HepG2 (cell line): ENCODE measurements at regions not wholly inside any gene's neighbourhood (a gene's known extent, or its start where the extent isn't known, plus 50 kb on each side); places are given as distances from the start of the nearest gene placed in this dataset.

Experiments
- CBFB ChIP-seq: sonication (generic); formaldehyde crosslinking; IDR thresholded peaks from 2 replicates; pipeline ENCODE4 v1.4.0; 2020; ENCODE audit warnings: missing genetic modification reagents
- FOXA1 ChIP-seq, 2 experiments: fragments of 450-650 bp in 1 of 2; sonication (generic) in 1 of 2; formaldehyde crosslinking in 1 of 2; IDR thresholded peaks; 2 replicates each; pipeline versions ENCODE4 v1.4.0 to v1.6.1; 2016 to 2020; ENCODE audit warnings: missing genetic modification reagents in 1 of 2
- LCORL ChIP-seq, 2 experiments: fragments of 450-650 bp in 1 of 2; sonication (generic) in 1 of 2; formaldehyde crosslinking in 1 of 2; IDR thresholded peaks; 2 replicates each; pipeline versions ENCODE4 v1.5.0 to v1.6.1; 2017 to 2020; ENCODE audit warnings: antibody characterized with exemption in 1 of 2, missing genetic modification reagents in 1 of 2
- PAF1 ChIP-seq: IDR thresholded peaks from 2 replicates; pipeline ENCODE4 v1.6.1; 2016; ENCODE audit warnings: missing genetic modification reagents, missing compliant biosample characterization
- PTBP1 ChIP-seq: fragments of 200-400 bp; formaldehyde crosslinking; IDR thresholded peaks from 2 replicates; pipeline ENCODE4 v1.6.1; 2018; ENCODE audit warnings: low read length, low read depth; ENCODE audit not compliant: poor library complexity, severe bottlenecking
- RFX3 ChIP-seq: IDR thresholded peaks from 2 replicates; pipeline ENCODE4 v1.6.1; 2016; ENCODE audit warnings: missing biosample characterization, missing genetic modification reagents
- SIN3B ChIP-seq: fragments of 150-350 bp; IDR thresholded peaks from 2 replicates; pipeline ENCODE4 v1.6.1; 2014; ENCODE audit warnings: low read length
- ZNF34 ChIP-seq: sonication (generic); formaldehyde crosslinking; IDR thresholded peaks from 2 replicates; pipeline ENCODE4 v1.4.0; 2020; ENCODE audit warnings: mild to moderate bottlenecking, missing genetic modification reagents, borderline replicate concordance
- ZNF629 ChIP-seq: sonication (generic); formaldehyde crosslinking; conservative IDR thresholded peaks from 2 replicates; pipeline ENCODE4 v1.5.0; 2020; ENCODE audit warnings: missing genetic modification reagents
- TF ChIP-seq, protein P1 (sequence below): sonication (generic); formaldehyde crosslinking; IDR thresholded peaks from 2 replicates; pipeline ENCODE4 v1.5.0; 2020; ENCODE audit warnings: mild to moderate bottlenecking, missing genetic modification reagents, borderline replicate concordance
- TF ChIP-seq, protein P2 (sequence below): sonication (generic); formaldehyde crosslinking; IDR thresholded peaks from 2 replicates; pipeline ENCODE4 v1.4.0; 2020; ENCODE audit warnings: missing genetic modification reagents
- TF ChIP-seq, protein P3 (sequence below): sonication (generic); formaldehyde crosslinking; IDR thresholded peaks from 2 replicates; pipeline ENCODE4 v1.8.0; 2022; ENCODE audit warnings: missing genetic modification reagents, low read depth, mild to moderate bottlenecking, borderline replicate concordance
- TF ChIP-seq, protein P4 (sequence below): sonication (generic); formaldehyde crosslinking; conservative IDR thresholded peaks from 2 replicates; pipeline ENCODE4 v1.8.0; 2022; ENCODE audit warnings: low read depth, missing genetic modification reagents
- TF ChIP-seq, protein P5 (sequence below), 2 experiments: sonication (generic) in 1 of 2; formaldehyde crosslinking in 1 of 2; IDR thresholded peaks; 2 replicates each; pipeline versions ENCODE4 v1.5.1 to v1.6.1; 2011 to 2020; ENCODE audit warnings: borderline replicate concordance in 1 of 2, low read depth in 1 of 2, low read length in 1 of 2, mild to moderate bottlenecking in 1 of 2, missing genetic modification reagents in 1 of 2, moderate library complexity in 1 of 2
- TF ChIP-seq, protein P6 (sequence below): sonication (generic); formaldehyde crosslinking; IDR thresholded peaks from 2 replicates; pipeline ENCODE4 v1.8.1; 2023; ENCODE audit warnings: mild to moderate bottlenecking, missing genetic modification reagents

DNA sequence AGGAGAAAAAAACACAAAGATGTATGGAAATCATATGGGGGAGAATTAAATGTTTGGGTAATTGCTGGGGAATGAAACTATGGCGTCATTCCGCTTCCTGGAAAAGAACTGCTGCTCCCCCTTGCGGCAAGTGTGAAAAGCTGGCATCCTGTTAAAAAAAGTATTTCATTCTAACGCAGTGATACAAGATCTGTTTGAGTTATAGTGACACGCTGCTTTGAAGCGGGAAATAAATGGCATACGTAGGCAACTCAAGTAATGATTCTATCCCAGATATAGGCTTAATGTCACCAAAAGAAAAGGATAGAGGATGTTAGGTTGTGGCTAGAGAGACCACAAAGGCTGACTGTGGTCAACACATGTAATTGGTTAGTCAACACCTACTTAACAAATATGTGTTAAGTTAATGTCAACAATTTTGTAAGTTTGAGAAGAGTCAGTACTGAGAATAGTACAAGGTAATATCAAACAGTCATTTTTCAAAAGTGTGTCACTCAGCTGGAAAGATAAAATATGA is 70.2 kb upstream of the ALDH1A1 start (continued):
- TF ChIP-seq, protein P1, sequence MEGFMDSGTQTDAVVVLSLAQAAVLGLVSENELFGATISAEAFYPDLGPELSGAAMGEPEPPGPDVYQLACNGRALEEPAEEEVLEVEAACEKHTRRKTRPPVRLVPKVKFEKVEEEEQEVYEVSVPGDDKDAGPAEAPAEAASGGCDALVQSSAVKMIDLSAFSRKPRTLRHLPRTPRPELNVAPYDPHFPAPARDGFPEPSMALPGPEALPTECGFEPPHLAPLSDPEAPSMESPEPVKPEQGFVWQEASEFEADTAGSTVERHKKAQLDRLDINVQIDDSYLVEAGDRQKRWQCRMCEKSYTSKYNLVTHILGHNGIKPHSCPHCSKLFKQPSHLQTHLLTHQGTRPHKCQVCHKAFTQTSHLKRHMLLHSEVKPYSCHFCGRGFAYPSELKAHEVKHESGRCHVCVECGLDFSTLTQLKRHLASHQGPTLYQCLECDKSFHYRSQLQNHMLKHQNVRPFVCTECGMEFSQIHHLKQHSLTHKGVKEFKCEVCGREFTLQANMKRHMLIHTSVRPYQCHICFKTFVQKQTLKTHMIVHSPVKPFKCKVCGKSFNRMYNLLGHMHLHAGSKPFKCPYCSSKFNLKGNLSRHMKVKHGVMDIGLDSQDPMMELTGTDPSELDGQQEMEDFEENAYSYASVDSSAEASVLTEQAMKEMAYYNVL (CRISPR knock-in tag): no peak
- no peak for TF ChIP-seq PTBP1
- no peak for TF ChIP-seq ZNF629
- TF ChIP-seq, protein P2, sequence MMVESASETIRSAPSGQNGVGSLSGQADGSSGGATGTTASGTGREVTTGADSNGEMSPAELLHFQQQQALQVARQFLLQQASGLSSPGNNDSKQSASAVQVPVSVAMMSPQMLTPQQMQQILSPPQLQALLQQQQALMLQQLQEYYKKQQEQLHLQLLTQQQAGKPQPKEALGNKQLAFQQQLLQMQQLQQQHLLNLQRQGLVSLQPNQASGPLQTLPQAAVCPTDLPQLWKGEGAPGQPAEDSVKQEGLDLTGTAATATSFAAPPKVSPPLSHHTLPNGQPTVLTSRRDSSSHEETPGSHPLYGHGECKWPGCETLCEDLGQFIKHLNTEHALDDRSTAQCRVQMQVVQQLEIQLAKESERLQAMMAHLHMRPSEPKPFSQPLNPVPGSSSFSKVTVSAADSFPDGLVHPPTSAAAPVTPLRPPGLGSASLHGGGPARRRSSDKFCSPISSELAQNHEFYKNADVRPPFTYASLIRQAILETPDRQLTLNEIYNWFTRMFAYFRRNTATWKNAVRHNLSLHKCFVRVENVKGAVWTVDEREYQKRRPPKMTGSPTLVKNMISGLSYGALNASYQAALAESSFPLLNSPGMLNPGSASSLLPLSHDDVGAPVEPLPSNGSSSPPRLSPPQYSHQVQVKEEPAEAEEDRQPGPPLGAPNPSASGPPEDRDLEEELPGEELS (CRISPR knock-in tag): 0 out of 2 replicates have a peak, but pooled peaks have one; percentile 19
- TF ChIP-seq, protein P3, sequence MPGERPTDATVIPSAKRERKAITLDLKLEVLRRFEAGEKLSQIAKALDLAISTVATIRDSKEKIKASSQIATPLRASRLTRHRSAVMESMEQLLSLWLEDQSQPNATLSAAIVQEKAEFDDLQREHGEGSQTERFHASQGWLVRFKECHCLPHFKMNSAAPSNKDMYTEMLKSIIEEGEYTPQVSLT: no peak
- TF ChIP-seq, protein P4, sequence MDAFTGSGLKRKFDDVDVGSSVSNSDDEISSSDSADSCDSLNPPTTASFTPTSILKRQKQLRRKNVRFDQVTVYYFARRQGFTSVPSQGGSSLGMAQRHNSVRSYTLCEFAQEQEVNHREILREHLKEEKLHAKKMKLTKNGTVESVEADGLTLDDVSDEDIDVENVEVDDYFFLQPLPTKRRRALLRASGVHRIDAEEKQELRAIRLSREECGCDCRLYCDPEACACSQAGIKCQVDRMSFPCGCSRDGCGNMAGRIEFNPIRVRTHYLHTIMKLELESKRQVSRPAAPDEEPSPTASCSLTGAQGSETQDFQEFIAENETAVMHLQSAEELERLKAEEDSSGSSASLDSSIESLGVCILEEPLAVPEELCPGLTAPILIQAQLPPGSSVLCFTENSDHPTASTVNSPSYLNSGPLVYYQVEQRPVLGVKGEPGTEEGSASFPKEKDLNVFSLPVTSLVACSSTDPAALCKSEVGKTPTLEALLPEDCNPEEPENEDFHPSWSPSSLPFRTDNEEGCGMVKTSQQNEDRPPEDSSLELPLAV (CRISPR knock-in tag): no peak
- TF ChIP-seq PAF1 (CRISPR knock-in tag): no peak
- TF ChIP-seq LCORL (IDR thresholded peaks at IDR 0.05): no peak
- 0 out of 2 replicates have a peak, but pooled peaks have one; percentile 30 for TF ChIP-seq LCORL (CRISPR knock-in tag; IDR thresholded peaks at IDR 0.05)
- TF ChIP-seq SIN3B: no peak
- no peak for TF ChIP-seq FOXA1 (IDR thresholded peaks at IDR 0.05)
- no peak for TF ChIP-seq FOXA1 (CRISPR knock-in tag; IDR thresholded peaks at IDR 0.05)
- TF ChIP-seq RFX3 (CRISPR knock-in tag): no peak
- TF ChIP-seq, protein P5, sequence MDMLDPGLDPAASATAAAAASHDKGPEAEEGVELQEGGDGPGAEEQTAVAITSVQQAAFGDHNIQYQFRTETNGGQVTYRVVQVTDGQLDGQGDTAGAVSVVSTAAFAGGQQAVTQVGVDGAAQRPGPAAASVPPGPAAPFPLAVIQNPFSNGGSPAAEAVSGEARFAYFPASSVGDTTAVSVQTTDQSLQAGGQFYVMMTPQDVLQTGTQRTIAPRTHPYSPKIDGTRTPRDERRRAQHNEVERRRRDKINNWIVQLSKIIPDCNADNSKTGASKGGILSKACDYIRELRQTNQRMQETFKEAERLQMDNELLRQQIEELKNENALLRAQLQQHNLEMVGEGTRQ (IDR thresholded peaks at IDR 0.05; ENCODE audit: low read depth, low read length): no peak
- TF ChIP-seq, protein P5 (CRISPR knock-in tag; IDR thresholded peaks at IDR 0.05; ENCODE audit: borderline replicate concordance): no peak
- no peak for TF ChIP-seq ZNF34 (CRISPR knock-in tag)
- TF ChIP-seq, protein P6, sequence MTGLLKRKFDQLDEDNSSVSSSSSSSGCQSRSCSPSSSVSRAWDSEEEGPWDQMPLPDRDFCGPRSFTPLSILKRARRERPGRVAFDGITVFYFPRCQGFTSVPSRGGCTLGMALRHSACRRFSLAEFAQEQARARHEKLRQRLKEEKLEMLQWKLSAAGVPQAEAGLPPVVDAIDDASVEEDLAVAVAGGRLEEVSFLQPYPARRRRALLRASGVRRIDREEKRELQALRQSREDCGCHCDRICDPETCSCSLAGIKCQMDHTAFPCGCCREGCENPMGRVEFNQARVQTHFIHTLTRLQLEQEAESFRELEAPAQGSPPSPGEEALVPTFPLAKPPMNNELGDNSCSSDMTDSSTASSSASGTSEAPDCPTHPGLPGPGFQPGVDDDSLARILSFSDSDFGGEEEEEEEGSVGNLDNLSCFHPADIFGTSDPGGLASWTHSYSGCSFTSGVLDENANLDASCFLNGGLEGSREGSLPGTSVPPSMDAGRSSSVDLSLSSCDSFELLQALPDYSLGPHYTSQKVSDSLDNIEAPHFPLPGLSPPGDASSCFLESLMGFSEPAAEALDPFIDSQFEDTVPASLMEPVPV (CRISPR knock-in tag): no peak
- no peak for TF ChIP-seq CBFB (CRISPR knock-in tag)
